Adipocyte (in vitro differentiated cells): ENCODE measurements at regions not wholly inside any gene's neighbourhood (a gene's known extent, or its start where the extent isn't known, plus 50 kb on each side); places are given as distances from the start of the nearest gene placed in this dataset.

ENCODE experiments used
- DNase-seq: peaks from one replicate; pipeline ENCODE4 v3.0.0-alpha.2; 2015; ENCODE audit warnings: low read depth
- H3K27me3 ChIP-seq: replicated peaks from 2 replicates; pipeline ENCODE4 v1.7.0; 2013; ENCODE audit warnings: mild to moderate bottlenecking, low read length, moderate library complexity; ENCODE audit not compliant: control insufficient read depth, insufficient read depth
- H3K36me3 ChIP-seq: 2 replicates; pipeline ENCODE4 v1.7.0; 2013; ENCODE audit warnings: low read length, mild to moderate bottlenecking, moderate library complexity; ENCODE audit not compliant: control insufficient read depth, insufficient read depth, severe bottlenecking
- H3K4me1 ChIP-seq: 2 replicates; pipeline ENCODE4 v1.7.0; 2013; ENCODE audit warnings: mild to moderate bottlenecking, low read length, moderate library complexity; ENCODE audit not compliant: control insufficient read depth, insufficient read depth
- H3K4me3 ChIP-seq: 2 replicates; pipeline ENCODE4 v1.7.0; 2013; ENCODE audit warnings: mild to moderate bottlenecking, low read length, moderate library complexity
- H3K9ac ChIP-seq: 2 replicates; pipeline ENCODE4 v1.7.0; 2013; ENCODE audit warnings: mild to moderate bottlenecking, low read length, moderate library complexity
- H3K9me3 ChIP-seq: 2 replicates; pipeline ENCODE4 v1.7.0; 2013; ENCODE audit warnings: mild to moderate bottlenecking, low read length, moderate library complexity; ENCODE audit not compliant: control insufficient read depth

DNA sequence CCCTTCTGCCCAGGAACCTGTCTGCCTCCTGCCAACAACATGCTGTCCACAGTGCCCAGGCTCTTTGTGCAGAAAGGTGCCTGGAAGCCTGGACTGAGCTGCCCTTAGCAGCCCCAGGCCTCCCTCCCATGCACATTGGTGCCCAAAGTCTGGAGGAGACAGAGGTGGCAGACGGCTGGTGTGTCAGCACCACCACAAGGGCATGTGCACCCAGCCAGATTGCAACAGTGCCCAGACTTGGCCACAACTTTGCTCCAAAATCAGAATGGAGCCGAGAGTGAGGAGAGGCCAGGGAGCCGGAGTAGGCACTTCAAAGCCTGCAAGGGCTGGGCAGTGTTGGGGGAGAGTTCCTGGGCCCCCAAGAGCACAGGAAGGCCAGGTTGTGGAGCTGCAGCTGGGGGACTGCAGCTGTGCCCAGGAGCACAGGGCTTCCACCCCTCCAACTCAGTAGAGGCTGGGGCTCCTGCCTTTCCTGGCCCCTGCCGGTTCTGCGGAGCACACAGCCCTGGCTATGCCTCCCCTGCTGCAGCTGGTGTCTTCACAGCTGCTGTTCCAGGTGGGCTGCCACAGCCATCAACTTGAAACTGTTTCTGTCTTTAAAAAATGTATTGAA is 1255.8 kb downstream of the SLITRK5 start:
- no peaks in the 10 kb centered on the region for H3K36me3 ChIP-seq
- no peaks in the 10 kb centered on the region for H3K27me3 ChIP-seq
- peaks cover 9% of the 10 kb centered on the region for H3K9me3 ChIP-seq
- H3K4me3 ChIP-seq = no peak overlapping the region
- H3K9ac ChIP-seq = no peak overlapping the region
- DNase-seq = no peak
- H3K4me1 ChIP-seq = no peaks in the 10 kb centered on the region

DNA sequence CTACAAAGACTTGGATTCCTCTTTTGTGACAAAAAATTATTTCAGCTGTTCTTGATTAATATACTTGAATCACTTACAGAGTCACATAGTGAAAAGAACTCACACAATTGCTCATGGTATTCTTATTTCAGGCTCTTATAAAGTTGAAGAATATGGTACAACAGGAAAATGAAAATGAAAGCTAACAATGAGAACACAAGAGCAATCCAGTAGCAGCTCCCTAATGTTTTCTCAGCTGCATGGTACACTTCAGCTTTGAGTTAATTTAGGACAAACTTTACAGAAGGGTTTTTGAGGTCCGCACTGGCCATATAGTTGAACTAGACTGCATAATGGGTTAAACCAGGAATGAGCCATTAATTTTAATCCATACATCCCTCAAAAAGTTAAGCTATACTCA is 1261.8 kb downstream of the SLITRK5 start:
- no peaks in the 10 kb centered on the region for H3K9me3 ChIP-seq
- H3K4me1 ChIP-seq = no peaks in the 10 kb centered on the region
- no peaks in the 10 kb centered on the region for H3K27me3 ChIP-seq
- H3K36me3 ChIP-seq = no peaks in the 10 kb centered on the region
- no peak overlapping the region for H3K9ac ChIP-seq
- no peak for DNase-seq
- H3K4me3 ChIP-seq = no peak overlapping the region

DNA sequence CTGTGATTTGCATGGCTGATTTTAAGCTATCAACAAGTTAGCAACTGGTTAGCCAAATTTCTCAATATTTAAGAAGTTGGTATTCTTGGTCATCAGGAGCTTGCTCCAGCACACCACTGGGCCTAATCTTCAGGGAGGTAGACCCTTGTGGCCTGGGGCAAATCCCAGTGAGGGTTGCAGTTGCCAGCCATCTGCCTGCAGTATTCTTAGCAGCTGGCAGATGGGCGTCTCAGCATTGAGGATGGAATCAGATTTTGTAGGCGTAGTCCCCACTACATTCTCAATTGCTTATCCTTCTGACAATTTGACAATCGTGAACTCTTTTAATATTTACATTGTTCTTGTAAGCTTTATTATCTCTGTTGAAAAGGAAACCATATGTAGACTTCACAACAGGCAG is 1266.2 kb downstream of the SLITRK5 start:
- DNase-seq = no peak
- no peak overlapping the region for H3K9ac ChIP-seq

GRCh38 chr13:88945793-88946192 is 1274.6 kb downstream of the SLITRK5 start:
- no peak for DNase-seq
- Histone ChIP-seq H3K9me3 (no peaks in the 10 kb centered on the region), H3K27me3 (no peaks in the 10 kb centered on the region), H3K4me3 (no peak overlapping the region), H3K9ac (no peak overlapping the region), H3K36me3 (no peaks in the 10 kb centered on the region), H3K4me1 (no peaks in the 10 kb centered on the region)

More for the DNA sequence above, 1266.2 kb downstream of the SLITRK5 start:
- H3K36me3 ChIP-seq = no peaks in the 10 kb centered on the region
- no peaks in the 10 kb centered on the region for H3K4me1 ChIP-seq
- H3K27me3 ChIP-seq = no peaks in the 10 kb centered on the region
- H3K4me3 ChIP-seq = no peak overlapping the region
- H3K9me3 ChIP-seq = peaks cover 3% of the 10 kb centered on the region

DNA sequence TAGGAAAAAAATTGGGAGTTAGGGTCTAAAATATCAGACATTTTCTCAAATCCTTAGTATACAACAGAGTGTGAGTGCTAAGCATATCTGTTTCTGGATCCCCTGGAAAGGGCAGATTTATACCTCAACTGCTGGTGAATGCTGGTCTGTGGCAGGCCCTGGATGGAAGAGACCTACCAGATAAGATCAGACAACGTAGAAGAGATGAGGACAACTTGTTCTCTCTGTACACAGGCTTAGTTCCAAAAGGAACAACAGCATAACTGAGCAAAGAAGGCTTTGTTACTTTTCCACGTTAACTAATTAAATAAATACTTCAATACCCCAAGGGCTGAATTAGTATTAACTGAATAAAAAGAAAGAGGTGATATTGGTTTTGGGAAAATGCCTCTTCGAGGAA is 1277.3 kb downstream of the SLITRK5 start:
- Histone ChIP-seq H3K9ac (no peak overlapping the region), H3K4me1 (no peaks in the 10 kb centered on the region), H3K27me3 (no peaks in the 10 kb centered on the region), H3K9me3 (no peaks in the 10 kb centered on the region), H3K4me3 (no peak overlapping the region), H3K36me3 (no peaks in the 10 kb centered on the region)
- DNase-seq = no peak

DNA sequence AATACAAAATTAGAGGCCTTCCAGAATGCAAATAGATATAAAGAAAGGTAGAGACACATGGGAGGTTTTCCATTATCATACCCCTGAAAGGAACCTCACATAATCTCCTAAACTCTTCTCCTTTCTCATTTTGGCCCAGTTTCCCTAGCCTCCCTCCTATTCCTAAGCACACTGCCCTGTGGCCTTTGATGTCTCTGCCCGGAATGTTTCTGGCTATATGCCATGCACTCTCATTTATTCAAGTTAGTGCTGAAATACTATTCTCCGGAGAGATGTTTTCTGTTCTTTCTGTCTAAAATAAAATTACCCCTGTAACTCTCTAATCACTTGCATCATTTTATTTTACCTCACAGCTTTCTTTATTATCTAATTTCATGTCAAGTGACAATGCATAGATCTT is 1287.7 kb downstream of the SLITRK5 start:
- Histone ChIP-seq H3K27me3 (no peaks in the 10 kb centered on the region), H3K4me3 (no peak overlapping the region), H3K4me1 (no peaks in the 10 kb centered on the region), H3K9me3 (no peaks in the 10 kb centered on the region), H3K36me3 (no peaks in the 10 kb centered on the region), H3K9ac (no peak overlapping the region)
- DNase-seq = no peak

- H3K36me3 ChIP-seq = no peaks in the 10 kb centered on the region
- H3K9ac ChIP-seq = no peak overlapping the region
- no peaks in the 10 kb centered on the region for H3K9me3 ChIP-seq
- no peaks in the 10 kb centered on the region for H3K27me3 ChIP-seq
- DNase-seq = no peak
- no peak overlapping the region for H3K4me3 ChIP-seq
- no peaks in the 10 kb centered on the region for H3K4me1 ChIP-seq
Measured at GRCh38 chr13:88976466-88976865, 1305.3 kb downstream of the SLITRK5 start.

- H3K9ac ChIP-seq = no peak overlapping the region
- no peak overlapping the region for H3K4me3 ChIP-seq
- no peaks in the 10 kb centered on the region for H3K4me1 ChIP-seq
- no peaks in the 10 kb centered on the region for H3K27me3 ChIP-seq
- H3K9me3 ChIP-seq = no peaks in the 10 kb centered on the region
- no peaks in the 10 kb centered on the region for H3K36me3 ChIP-seq
- no peak for DNase-seq
Measured at GRCh38 chr13:88978607-88979006, 1307.4 kb downstream of the SLITRK5 start.

- Histone ChIP-seq H3K4me1 (no peaks in the 10 kb centered on the region), H3K9me3 (no peaks in the 10 kb centered on the region), H3K36me3 (no peaks in the 10 kb centered on the region), H3K9ac (no peak overlapping the region), H3K4me3 (no peak overlapping the region), H3K27me3 (no peaks in the 10 kb centered on the region)
- no peak for DNase-seq
Measured at GRCh38 chr13:88979465-88980175, 1308.4 kb downstream of the SLITRK5 start.

DNA sequence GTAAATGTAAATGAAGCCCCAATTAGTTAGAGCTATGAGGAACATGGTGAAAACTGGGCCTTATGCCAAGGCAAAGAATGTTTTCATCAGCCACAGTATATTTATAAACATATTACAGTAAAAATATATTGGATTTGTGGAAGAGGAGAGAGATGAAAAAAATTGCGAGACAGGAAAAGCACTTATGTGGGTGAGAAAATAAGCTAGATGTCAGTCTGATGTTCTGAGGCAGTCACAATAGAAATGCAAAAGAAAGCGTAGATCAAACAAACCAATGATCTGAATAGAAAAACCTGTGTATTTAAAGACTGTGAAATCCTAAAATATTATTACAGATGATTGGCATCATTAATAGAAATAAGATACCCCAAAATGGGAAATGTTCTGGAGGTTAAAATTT is 1332.5 kb downstream of the SLITRK5 start:
- Histone ChIP-seq H3K9ac (no peak overlapping the region), H3K27me3 (no peaks in the 10 kb centered on the region), H3K4me1 (no peaks in the 10 kb centered on the region), H3K4me3 (no peak overlapping the region), H3K36me3 (no peaks in the 10 kb centered on the region), H3K9me3 (no peaks in the 10 kb centered on the region)
- DNase-seq = no peak

- H3K36me3 ChIP-seq = no peaks in the 10 kb centered on the region
- H3K9me3 ChIP-seq = no peaks in the 10 kb centered on the region
- H3K27me3 ChIP-seq = no peaks in the 10 kb centered on the region
- no peaks in the 10 kb centered on the region for H3K4me1 ChIP-seq
- no peak overlapping the region for H3K9ac ChIP-seq
- no peak for DNase-seq
- H3K4me3 ChIP-seq = no peak overlapping the region
Measured at GRCh38 chr13:89011615-89012014, 1340.4 kb downstream of the SLITRK5 start.
